IMR-90 (cell line): ENCODE measurements at regions not wholly inside any gene's neighbourhood (a gene's known extent, or its start where the extent isn't known, plus 50 kb on each side); places are given as distances from the start of the nearest gene placed in this dataset.

Experiments
- ATAC-seq: fragments of 200-7000 bp; cut with Tn5 transposase; 2 replicates; pipeline ENCODE4 v1.9.1; 2020; ENCODE audit warnings: low read depth, mild to moderate bottlenecking, moderate library complexity
- BruUV-seq: library from RNA; stranded (reverse); fragments of 400-500 nt; replicated peaks from 2 replicates; lab custom pipeline; 2021; lab: Mats Ljungman, UMichigan
- CTCF ChIA-PET: fragments of 300-600 bp; formaldehyde crosslinking; extraction: SDS; loops from one replicate; lab custom pipeline; 2021; ENCODE audit warnings: antibody characterized with exemption; lab: Yijun Ruan, JAX
- POLR2A ChIA-PET: fragments of 300-600 bp; sonication (Branson Sonifier 250); formaldehyde crosslinking; loops from one replicate; lab custom pipeline; 2022; ENCODE audit warnings: antibody characterized with exemption; ENCODE audit not compliant: unreplicated experiment; lab: Charles Lee
- DNase-seq: peaks from one replicate; pipeline ENCODE4 v3.0.0; 2013
- H2AFZ ChIP-seq: replicated peaks from 2 replicates; pipeline ENCODE3; 2013; ENCODE audit warnings: low read length, mild to moderate bottlenecking; ENCODE audit not compliant: poor library complexity
- H2AK5ac ChIP-seq: 2 replicates; pipeline ENCODE4 v1.6.1; 2013; ENCODE audit warnings: low read depth, low read length, inconsistent platforms
- H2AK9ac ChIP-seq: replicated peaks from 2 replicates; pipeline ENCODE3; 2013; ENCODE audit warnings: mild to moderate bottlenecking, low read depth, low read length, moderate library complexity; ENCODE audit not compliant: poor library complexity
- H2BK120ac ChIP-seq: 2 replicates; pipeline ENCODE4 v1.6.1; 2013; ENCODE audit warnings: low read depth, low read length, inconsistent platforms
- H2BK15ac ChIP-seq: 3 replicates; pipeline ENCODE4 v1.6.1; 2013; ENCODE audit warnings: low read depth, low read length, inconsistent platforms
- H2BK20ac ChIP-seq: 2 replicates; pipeline ENCODE4 v1.6.1; 2013; ENCODE audit warnings: low read depth, mild to moderate bottlenecking, inconsistent platforms, low read length, moderate library complexity
- H2BK5ac ChIP-seq: 2 replicates; pipeline ENCODE4 v1.6.1; 2013; ENCODE audit warnings: mild to moderate bottlenecking, low read depth, low read length, inconsistent platforms; ENCODE audit not compliant: poor library complexity, severe bottlenecking
- H3K14ac ChIP-seq: replicated peaks from 2 replicates; pipeline ENCODE4 v1.6.1; 2013; ENCODE audit warnings: low read depth, low read length, inconsistent platforms
- H3K18ac ChIP-seq: 2 replicates; pipeline ENCODE4 v1.6.1; 2013; ENCODE audit warnings: low read depth, low read length, control low read depth
- H3K23ac ChIP-seq: 2 replicates; pipeline ENCODE4 v1.6.1; 2013; ENCODE audit warnings: low read depth, low read length, inconsistent platforms
- H3K27ac ChIP-seq: 2 replicates; pipeline ENCODE4 v1.5.1; 2013; ENCODE audit warnings: mild to moderate bottlenecking, control low read depth, low read length; ENCODE audit not compliant: insufficient read depth
- H3K27me3 ChIP-seq: 2 replicates; pipeline ENCODE4 v1.6.1; 2013; ENCODE audit warnings: low read length; ENCODE audit not compliant: control insufficient read depth, insufficient read depth
- H3K36me3 ChIP-seq: 2 replicates; pipeline ENCODE4 v1.6.1; 2013; ENCODE audit warnings: low read length, mixed read lengths; ENCODE audit not compliant: control insufficient read depth, insufficient read depth
- H3K4ac ChIP-seq: 2 replicates; pipeline ENCODE4 v1.6.1; 2013; ENCODE audit warnings: low read depth, low read length, inconsistent platforms
- H3K4me1 ChIP-seq: 2 replicates; pipeline ENCODE4 v1.6.1; 2013; ENCODE audit warnings: low read length, mixed read lengths; ENCODE audit not compliant: control insufficient read depth, insufficient read depth
- H3K4me2 ChIP-seq: 2 replicates; pipeline ENCODE4 v1.6.1; 2013; ENCODE audit warnings: low read depth, mild to moderate bottlenecking, control low read depth, low read length, moderate library complexity
- H3K4me3 ChIP-seq: 2 replicates; pipeline ENCODE4 v1.5.1; 2013; ENCODE audit warnings: low read depth, mild to moderate bottlenecking, control low read depth, low read length, moderate library complexity; ENCODE audit not compliant: insufficient read depth
- H3K56ac ChIP-seq: 2 replicates; pipeline ENCODE4 v1.6.1; 2013; ENCODE audit warnings: low read length, inconsistent platforms; ENCODE audit not compliant: insufficient read depth; ENCODE audit errors: extremely low read depth
- H3K79me1 ChIP-seq, 2 experiments: 2 replicates each; pipeline ENCODE4 v1.6.1; 2013; ENCODE audit warnings: low read length in 2 of 2, inconsistent platforms in 1 of 2, low read depth in 1 of 2
- H3K9ac ChIP-seq: 2 replicates; pipeline ENCODE4 v1.6.1; 2013; ENCODE audit warnings: low read depth, low read length, control low read depth
- H3K9me1 ChIP-seq: 2 replicates; pipeline ENCODE4 v1.6.1; 2013; ENCODE audit warnings: low read length, inconsistent platforms; ENCODE audit not compliant: insufficient read depth
- H3K9me3 ChIP-seq: 2 replicates; pipeline ENCODE4 v1.6.1; 2013; ENCODE audit warnings: low read length; ENCODE audit not compliant: control insufficient read depth, insufficient read depth
- H4K20me1 ChIP-seq: 2 replicates; pipeline ENCODE4 v1.6.1; 2013; ENCODE audit warnings: low read length, inconsistent platforms; ENCODE audit not compliant: insufficient read depth
- H4K5ac ChIP-seq: 2 replicates; pipeline ENCODE4 v1.6.1; 2013; ENCODE audit warnings: mild to moderate bottlenecking, low read depth, low read length, control low read depth
- H4K8ac ChIP-seq, 2 experiments: 2 replicates each; pipeline ENCODE4 v1.6.1; 2013; ENCODE audit warnings: low read depth in 2 of 2, low read length in 2 of 2, control low read depth in 1 of 2, inconsistent platforms in 1 of 2
- H4K91ac ChIP-seq: 2 replicates; pipeline ENCODE4 v1.6.1; 2013; ENCODE audit warnings: low read depth, low read length, inconsistent platforms; ENCODE audit not compliant: insufficient read depth
- BHLHE40 ChIP-seq: fragments of 150-350 bp; IDR thresholded peaks from 2 replicates; pipeline ENCODE4 v1.6.1; 2016; ENCODE audit warnings: mild to moderate bottlenecking, low read depth, low read length
- CEBPB ChIP-seq: IDR thresholded peaks from 2 replicates; pipeline ENCODE4 v1.6.1; 2012; ENCODE audit warnings: low read depth, low read length, improper control_type of control experiment
- CHD1 ChIP-seq: IDR thresholded peaks from 2 replicates; pipeline ENCODE4 v1.6.1; 2012; ENCODE audit warnings: low read depth, low read length, improper control_type of control experiment
- FOS ChIP-seq: fragments of 150-350 bp; IDR thresholded peaks from 2 replicates; pipeline ENCODE4 v1.6.1; 2016; ENCODE audit warnings: low read depth, low read length
- MAFK ChIP-seq: IDR thresholded peaks from 2 replicates; pipeline ENCODE4 v1.6.1; 2012; ENCODE audit warnings: low read depth, low read length, improper control_type of control experiment
- MAZ ChIP-seq: IDR thresholded peaks from 2 replicates; pipeline ENCODE4 v1.6.1; 2012; ENCODE audit warnings: low read depth, mild to moderate bottlenecking, low read length, improper control_type of control experiment, moderate library complexity, borderline replicate concordance
- MXI1 ChIP-seq: IDR thresholded peaks from 2 replicates; pipeline ENCODE4 v1.6.1; 2012; ENCODE audit warnings: low read depth, mild to moderate bottlenecking, low read length, moderate library complexity, borderline replicate concordance
- NFE2L2 ChIP-seq: fragments of 150-350 bp; IDR thresholded peaks from 2 replicates; pipeline ENCODE4 v1.6.1; 2016; ENCODE audit warnings: low read depth, mild to moderate bottlenecking, low read length
- RAD21 ChIP-seq: IDR thresholded peaks from 2 replicates; pipeline ENCODE4 v1.6.1; 2012; ENCODE audit warnings: low read length, improper control_type of control experiment
- RCOR1 ChIP-seq: IDR thresholded peaks from 2 replicates; pipeline ENCODE4 v1.6.1; 2012; ENCODE audit warnings: mild to moderate bottlenecking, low read length, improper control_type of control experiment; ENCODE audit not compliant: insufficient replicate concordance
- RFX5 ChIP-seq: IDR thresholded peaks from 2 replicates; pipeline ENCODE4 v1.8.0; 2012; ENCODE audit warnings: low read depth, mild to moderate bottlenecking, low read length, moderate library complexity
- USF2 ChIP-seq: fragments of 150-350 bp; IDR thresholded peaks from 2 replicates; pipeline ENCODE4 v1.6.1; 2017; ENCODE audit warnings: mild to moderate bottlenecking, antibody characterized with exemption, low read length, low read depth
- WGBS, 2 experiments: methylation state at CpG; one replicate each; pipeline versions ENCODE4 v1.1.5 to v1.1.7; 2013; ENCODE audit warnings: missing lambda C conversion rate in 2 of 2; ENCODE audit not compliant: insufficient read length in 1 of 2; ENCODE audit errors: extremely low coverage in 2 of 2; 5-methylcytosine and 5-hydroxymethylcytosine counted together
- dilution Hi-C: fragments of 300-500 bp; cut with HindIII; formaldehyde crosslinking; loops from one replicate; pipeline ENCODE4 v1.14.3; 2018; ENCODE audit warnings: low sequenced_read_pairs; ENCODE audit not compliant: unreplicated experiment
- in situ Hi-C: fragments of 300-500 bp; cut with MboI; formaldehyde crosslinking; loops from 3 replicates; pipeline ENCODE4 v1.14.3; 2019; ENCODE audit warnings: low sequenced_read_pairs, inconsistent platforms, mixed read lengths
- intact Hi-C: fragments of 100-400 bp; cut with micrococcal nuclease; formaldehyde crosslinking; loops from 2 replicates; pipeline ENCODE4 v1.10.0; 2022
- TF ChIP-seq, protein P1 (sequence below): fragments of 150-350 bp; IDR thresholded peaks from 2 replicates; pipeline ENCODE4 v1.6.1; 2016; ENCODE audit warnings: low read depth, mild to moderate bottlenecking, low read length, moderate library complexity, borderline replicate concordance
- TF ChIP-seq, protein P2 (sequence below): conservative IDR thresholded peaks from 2 replicates; pipeline ENCODE4 v1.5.1; 2012; ENCODE audit warnings: mild to moderate bottlenecking, low read depth, low read length, improper control_type of control experiment

GRCh38 chr1:183730886-183731573, 73.9 kb upstream of the RGL1 start:
- H3K79me1 ChIP-seq = no peaks in the 10 kb centered on the region
- H2AK9ac ChIP-seq = no peak overlapping the region
- no peaks in the 10 kb centered on the region for H3K36me3 ChIP-seq
- no peak overlapping the region for H2BK15ac ChIP-seq
- H2BK20ac ChIP-seq = no peak overlapping the region
- no peak overlapping the region for H2BK120ac ChIP-seq
- no peaks in the 10 kb centered on the region for H4K20me1 ChIP-seq
- DNase-seq = no peak
- no peak overlapping the region for H3K4ac ChIP-seq
- H3K56ac ChIP-seq = no peak overlapping the region
- dilution Hi-C loops = no loop called here
- H3K9me3 ChIP-seq = no peaks in the 10 kb centered on the region
- H3K27ac ChIP-seq = no peak overlapping the region
- no peak overlapping the region for H4K8ac ChIP-seq
- WGBS, 2 experiments = no CpG with 5 or more reads among the region's 2 CpGs
- no peak overlapping the region for H3K4me2 ChIP-seq
- intact Hi-C loops = no loop called here
- in situ Hi-C loops = no loop called here
- no peaks in the 10 kb centered on the region for H3K9me1 ChIP-seq
- no peak overlapping the region for H2AFZ ChIP-seq
- H4K5ac ChIP-seq = no peak overlapping the region
- H3K27me3 ChIP-seq = no peaks in the 10 kb centered on the region
- no peak for ATAC-seq
- peaks cover 8% of the 10 kb centered on the region for H3K4me1 ChIP-seq
- H3K4me3 ChIP-seq = no peak overlapping the region
- no peak for TF ChIP-seq MXI1
- TF ChIP-seq USF2 = no peak
- TF ChIP-seq BHLHE40 = no peak
- no peak for TF ChIP-seq MAFK
- TF ChIP-seq, protein P1, sequence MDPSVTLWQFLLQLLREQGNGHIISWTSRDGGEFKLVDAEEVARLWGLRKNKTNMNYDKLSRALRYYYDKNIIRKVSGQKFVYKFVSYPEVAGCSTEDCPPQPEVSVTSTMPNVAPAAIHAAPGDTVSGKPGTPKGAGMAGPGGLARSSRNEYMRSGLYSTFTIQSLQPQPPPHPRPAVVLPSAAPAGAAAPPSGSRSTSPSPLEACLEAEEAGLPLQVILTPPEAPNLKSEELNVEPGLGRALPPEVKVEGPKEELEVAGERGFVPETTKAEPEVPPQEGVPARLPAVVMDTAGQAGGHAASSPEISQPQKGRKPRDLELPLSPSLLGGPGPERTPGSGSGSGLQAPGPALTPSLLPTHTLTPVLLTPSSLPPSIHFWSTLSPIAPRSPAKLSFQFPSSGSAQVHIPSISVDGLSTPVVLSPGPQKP = no peak
- TF ChIP-seq RFX5 = no peak
- TF ChIP-seq RAD21 = no peak
- TF ChIP-seq CEBPB = no peak
- TF ChIP-seq FOS = no peak
- TF ChIP-seq CHD1 = no peak
- no peak for TF ChIP-seq MAZ
- TF ChIP-seq NFE2L2 = no peak
- TF ChIP-seq, protein P2, sequence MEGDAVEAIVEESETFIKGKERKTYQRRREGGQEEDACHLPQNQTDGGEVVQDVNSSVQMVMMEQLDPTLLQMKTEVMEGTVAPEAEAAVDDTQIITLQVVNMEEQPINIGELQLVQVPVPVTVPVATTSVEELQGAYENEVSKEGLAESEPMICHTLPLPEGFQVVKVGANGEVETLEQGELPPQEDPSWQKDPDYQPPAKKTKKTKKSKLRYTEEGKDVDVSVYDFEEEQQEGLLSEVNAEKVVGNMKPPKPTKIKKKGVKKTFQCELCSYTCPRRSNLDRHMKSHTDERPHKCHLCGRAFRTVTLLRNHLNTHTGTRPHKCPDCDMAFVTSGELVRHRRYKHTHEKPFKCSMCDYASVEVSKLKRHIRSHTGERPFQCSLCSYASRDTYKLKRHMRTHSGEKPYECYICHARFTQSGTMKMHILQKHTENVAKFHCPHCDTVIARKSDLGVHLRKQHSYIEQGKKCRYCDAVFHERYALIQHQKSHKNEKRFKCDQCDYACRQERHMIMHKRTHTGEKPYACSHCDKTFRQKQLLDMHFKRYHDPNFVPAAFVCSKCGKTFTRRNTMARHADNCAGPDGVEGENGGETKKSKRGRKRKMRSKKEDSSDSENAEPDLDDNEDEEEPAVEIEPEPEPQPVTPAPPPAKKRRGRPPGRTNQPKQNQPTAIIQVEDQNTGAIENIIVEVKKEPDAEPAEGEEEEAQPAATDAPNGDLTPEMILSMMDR = no peak
- no peak for TF ChIP-seq RCOR1
- POLR2A ChIA-PET = no interaction called here
- CTCF ChIA-PET = no interaction called here
- no peak overlapping the region for H2AK5ac ChIP-seq
- H2BK5ac ChIP-seq = no peak overlapping the region
- H4K91ac ChIP-seq = no peak overlapping the region
- H3K23ac ChIP-seq = no peak overlapping the region
- H3K9ac ChIP-seq = no peak overlapping the region
- no TSS peak for BruUV-seq
- no peak overlapping the region for H3K14ac ChIP-seq
- no peak overlapping the region for H3K18ac ChIP-seq
